IPS-NIHi7 (cell line): ENCODE measurements at regions not wholly inside any gene's neighbourhood (a gene's known extent, or its start where the extent isn't known, plus 50 kb on each side); places are given as distances from the start of the nearest gene placed in this dataset.
A peak's percentile ranks its signal among the peaks of the same experiment; 100 is the strongest.

Experiments used
- DNase-seq: peaks from one replicate; pipeline ENCODE4 v3.0.0; 2012; ENCODE audit warnings: mixed read lengths; ENCODE audit errors: extremely low spot score

GRCh38 chr7:32428546-32428945, 61.6 kb downstream of the LSM5 start:
- peak; percentile 48 for DNase-seq

GRCh38 chr7:32427769-32428291, 62.4 kb downstream of the LSM5 start:
- DNase-seq, result peak; percentile 91

- DNase-seq, result no peak
Observed at GRCh38 chr7:32416846-32417245, 73.3 kb downstream of the LSM5 start.

- no peak for DNase-seq
Observed at GRCh38 chr7:32415936-32416335, 74.2 kb downstream of the LSM5 start.

GRCh38 chr7:32415519-32415918, 74.7 kb downstream of the LSM5 start:
- DNase-seq, result no peak

GRCh38 chr7:32412471-32412870, 77.7 kb downstream of the LSM5 start:
- no peak for DNase-seq

GRCh38 chr7:32410545-32410944, 79.6 kb downstream of the LSM5 start:
- no peak for DNase-seq

GRCh38 chr7:32406386-32406785, 83.8 kb downstream of the LSM5 start:
- DNase-seq, result no peak

GRCh38 chr7:32403463-32404229, 86.5 kb downstream of the LSM5 start:
- no peak for DNase-seq

- no peak for DNase-seq
Observed at GRCh38 chr7:32400676-32401075, 89.5 kb downstream of the LSM5 start.

- no peak for DNase-seq
Observed at GRCh38 chr7:32399311-32399710, 90.9 kb downstream of the LSM5 start.

GRCh38 chr7:32395168-32395567, 95.0 kb downstream of the LSM5 start:
- no peak for DNase-seq

- DNase-seq, result no peak
Observed at GRCh38 chr7:32393861-32394260, 96.3 kb downstream of the LSM5 start.

GRCh38 chr7:32390210-32390609, 100.0 kb downstream of the LSM5 start:
- DNase-seq, result no peak

- DNase-seq, result no peak
Observed at GRCh38 chr7:32385316-32385956, 104.7 kb downstream of the LSM5 start.

- peak; percentile 30 for DNase-seq
Observed at GRCh38 chr7:32381024-32381601, 109.1 kb downstream of the LSM5 start.

- no peak for DNase-seq
Observed at GRCh38 chr7:32379510-32380112, 110.6 kb downstream of the LSM5 start.

GRCh38 chr7:32378988-32379387, 111.2 kb downstream of the LSM5 start:
- no peak for DNase-seq

- DNase-seq, result no peak
Observed at GRCh38 chr7:32364581-32364980, 125.6 kb downstream of the LSM5 start.

- no peak for DNase-seq
Observed at GRCh38 chr7:32360127-32360526, 130.1 kb downstream of the LSM5 start.

- peak; percentile 52 for DNase-seq
Observed at GRCh38 chr7:32357535-32358277, 132.5 kb downstream of the LSM5 start.
